CD4-positive, alpha-beta T cell treated with Interleukin-4 for 1 hour (primary cell): ENCODE measurements at regions not wholly inside any gene's neighbourhood (a gene's known extent, or its start where the extent isn't known, plus 50 kb on each side); places are given as distances from the start of the nearest gene placed in this dataset.

Experiments used
- DNase-seq, 2 donors: peaks; one replicate each; pipeline ENCODE4 v3.0.0-alpha.2; 2020 to 2022

DNA sequence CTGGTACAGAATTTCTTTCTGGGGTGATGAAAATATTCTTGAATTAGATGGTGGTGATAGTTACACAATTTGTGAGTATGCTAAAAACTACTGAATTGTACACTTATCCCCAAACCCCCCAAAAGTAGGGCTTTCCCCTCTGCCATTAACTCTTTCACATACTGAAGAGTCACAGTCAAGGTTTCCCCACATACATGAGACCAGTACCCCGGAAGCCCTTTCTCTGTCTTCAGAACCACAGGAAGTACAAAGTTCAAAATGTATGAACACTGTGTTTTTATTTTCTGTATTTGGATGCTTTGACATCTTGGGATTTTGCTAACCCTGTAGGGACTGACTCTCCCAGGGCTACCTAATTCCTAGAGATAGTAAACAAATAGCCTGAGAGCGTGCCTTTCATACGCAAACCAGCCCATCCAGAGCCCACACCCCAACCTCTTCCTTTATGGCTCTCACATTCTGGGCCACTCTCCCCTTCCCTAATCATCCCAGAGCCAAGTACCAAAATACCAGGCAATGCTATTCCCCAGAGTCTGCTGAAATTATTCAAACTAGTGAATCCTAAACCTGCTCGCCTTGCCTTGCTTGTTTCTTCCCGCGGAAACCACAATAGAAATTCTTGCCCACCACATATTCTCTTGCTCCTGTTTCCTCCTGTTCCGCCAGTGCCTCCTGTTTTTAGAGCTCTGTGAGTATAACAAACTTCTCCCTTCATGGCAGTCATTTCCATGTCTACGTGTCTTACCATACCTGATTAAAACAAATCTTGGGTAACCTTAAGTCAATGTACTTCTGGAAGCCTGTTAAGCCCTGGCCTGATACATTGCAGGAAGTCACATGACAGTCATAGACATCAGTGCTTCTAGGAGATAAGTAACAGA, 524.8 kb downstream of the FUT8 start:
- DNase-seq, result peak in 1 of 2 donors; percentile 10

DNA sequence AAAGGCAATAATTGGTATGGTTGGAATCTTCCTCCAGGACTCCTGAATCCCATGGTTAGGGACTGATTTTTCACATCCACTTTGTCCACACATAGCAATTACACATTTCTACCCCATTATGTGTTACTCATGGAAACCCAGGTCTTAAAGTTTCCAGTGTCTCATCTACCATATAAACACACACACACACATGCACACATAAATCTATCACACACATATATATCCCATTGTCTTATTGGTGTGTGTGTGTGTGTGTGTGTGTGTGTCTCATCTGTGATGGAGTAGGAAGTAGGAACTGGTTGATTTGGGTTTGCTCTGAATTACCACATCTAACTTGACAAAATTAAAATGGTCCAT, 525.4 kb downstream of the FUT8 start:
- DNase-seq, result no peak

DNA sequence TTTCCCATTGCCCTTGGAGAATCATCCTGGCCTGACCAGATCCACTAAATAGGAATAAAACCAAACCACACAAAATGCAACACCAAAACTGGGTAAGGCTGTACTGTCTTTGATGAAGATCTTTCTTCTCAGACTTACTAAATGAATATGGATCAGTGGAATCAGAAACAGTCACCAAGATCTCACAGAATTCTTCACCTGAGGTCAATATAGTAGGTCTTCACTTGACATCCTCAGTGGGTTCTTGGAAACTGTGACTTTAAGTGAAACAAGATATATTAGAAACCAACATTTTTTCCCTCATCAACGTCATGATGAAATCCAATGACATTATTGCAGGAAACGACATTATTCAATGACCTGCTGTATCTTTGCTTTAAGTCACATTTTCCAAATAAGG, 526.2 kb downstream of the FUT8 start:
- DNase-seq, result no peak

DNA sequence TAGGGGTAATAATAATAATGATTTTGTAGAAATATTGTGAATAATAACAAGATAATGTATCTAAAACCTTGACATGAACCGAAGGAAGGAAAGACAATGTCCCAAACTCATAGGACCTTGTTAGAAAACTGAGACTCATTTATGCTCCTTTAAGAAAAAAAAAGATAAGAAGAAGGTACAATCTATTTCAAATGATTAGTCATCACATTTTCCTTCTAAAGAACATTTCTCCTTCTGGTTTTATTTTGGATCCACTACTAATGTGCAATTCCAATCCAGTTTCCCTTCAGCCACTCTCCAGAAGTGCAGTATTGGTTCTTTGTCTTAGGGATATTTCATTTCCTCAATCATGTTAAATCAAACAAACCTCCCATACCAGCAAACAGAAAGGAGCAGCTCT, 526.7 kb downstream of the FUT8 start:
- DNase-seq, result no peak

DNA sequence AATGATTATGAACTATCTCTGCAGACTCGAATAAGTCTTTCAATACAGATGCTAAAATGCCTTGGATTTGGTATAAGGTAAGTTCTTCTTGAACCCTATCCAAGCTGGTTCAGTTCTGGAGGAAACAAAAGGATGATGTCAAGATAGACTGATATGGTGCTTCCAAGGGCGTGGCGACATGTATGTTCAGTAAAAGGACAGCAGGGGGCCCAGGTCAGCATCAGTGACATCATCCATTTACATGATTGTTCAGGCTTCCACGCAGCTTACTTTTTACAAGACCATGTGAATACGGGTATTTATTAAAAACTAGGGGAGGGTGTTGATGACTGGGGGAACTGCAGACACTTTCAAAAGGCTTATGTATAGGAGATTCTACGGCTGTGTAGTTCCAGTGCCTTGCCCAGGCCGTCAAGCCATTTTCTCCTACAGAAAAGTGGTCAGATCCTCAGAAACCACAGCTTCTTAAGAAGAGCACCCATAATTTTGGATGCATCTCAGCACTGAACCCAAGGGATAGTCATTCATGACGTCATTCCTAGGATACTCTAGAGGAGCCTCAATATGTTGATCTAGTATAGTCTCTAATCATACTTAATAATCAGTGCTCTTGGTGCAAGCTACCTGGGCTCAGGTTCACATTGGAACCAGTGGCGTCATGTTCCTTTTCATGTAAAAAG, 527.7 kb downstream of the FUT8 start:
- peak in 1 of 2 donors; percentile 9 for DNase-seq

DNA sequence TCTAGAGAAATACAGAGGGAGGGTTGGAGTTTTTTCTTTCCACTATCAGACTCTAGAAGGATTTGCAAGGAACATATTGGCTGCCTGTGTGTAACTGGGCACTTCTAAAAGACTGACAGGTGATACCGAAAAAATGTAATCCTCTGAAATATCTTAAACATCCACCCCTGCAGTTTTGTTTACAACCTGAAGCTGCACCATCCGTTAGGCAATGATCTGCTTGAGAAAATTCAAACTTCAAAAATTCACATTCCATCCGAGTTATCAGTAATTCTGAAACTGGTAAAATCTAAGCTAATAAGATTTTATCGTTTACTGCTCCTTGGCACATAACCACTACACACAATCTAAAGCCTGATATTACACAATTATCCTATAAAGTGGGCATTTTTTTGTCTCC, 528.6 kb downstream of the FUT8 start:
- no peak for DNase-seq

DNA sequence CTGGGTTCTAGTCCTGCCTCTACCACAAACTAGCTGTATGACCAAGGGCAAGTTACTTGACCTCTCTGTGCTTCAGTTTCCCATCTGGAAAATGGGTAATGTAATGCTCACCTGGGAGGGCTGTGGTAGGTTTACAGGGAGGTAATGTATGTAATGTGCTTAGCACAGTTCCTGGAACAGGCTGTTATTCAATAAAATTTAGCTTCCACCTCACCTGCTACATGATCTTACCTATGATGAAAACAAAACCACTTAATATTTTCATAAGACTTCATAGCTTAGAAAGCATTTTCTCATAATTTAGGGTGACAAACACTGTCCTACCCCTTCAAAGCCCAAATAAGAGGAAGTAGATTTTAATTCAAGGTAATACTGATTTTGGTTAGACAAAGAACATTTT, 530.6 kb downstream of the FUT8 start:
- no peak for DNase-seq

DNA sequence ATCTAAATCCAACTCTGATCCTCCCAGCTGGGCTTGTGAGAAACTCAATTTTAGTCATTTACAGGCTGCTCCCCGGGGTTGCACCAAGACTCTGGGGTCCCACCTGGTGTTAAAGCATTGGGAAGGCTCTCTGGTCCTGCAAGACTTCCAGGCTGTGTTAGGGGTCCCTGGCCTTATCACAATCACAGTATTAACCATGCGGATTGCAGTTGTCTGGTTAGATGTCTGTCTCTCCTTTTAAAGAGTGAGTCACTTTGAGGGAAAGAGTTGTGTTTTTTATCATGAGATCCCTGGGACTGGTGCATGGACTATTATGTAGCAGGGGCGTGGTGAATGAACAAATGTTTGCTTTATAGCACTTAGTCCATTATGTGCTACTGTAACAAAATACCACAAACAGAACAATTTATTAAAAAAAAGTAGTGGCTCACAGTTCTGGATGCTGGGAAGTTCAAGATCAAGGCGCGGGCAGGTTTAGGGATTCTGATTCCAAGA, 531.4 kb downstream of the FUT8 start:
- no peak for DNase-seq

DNA sequence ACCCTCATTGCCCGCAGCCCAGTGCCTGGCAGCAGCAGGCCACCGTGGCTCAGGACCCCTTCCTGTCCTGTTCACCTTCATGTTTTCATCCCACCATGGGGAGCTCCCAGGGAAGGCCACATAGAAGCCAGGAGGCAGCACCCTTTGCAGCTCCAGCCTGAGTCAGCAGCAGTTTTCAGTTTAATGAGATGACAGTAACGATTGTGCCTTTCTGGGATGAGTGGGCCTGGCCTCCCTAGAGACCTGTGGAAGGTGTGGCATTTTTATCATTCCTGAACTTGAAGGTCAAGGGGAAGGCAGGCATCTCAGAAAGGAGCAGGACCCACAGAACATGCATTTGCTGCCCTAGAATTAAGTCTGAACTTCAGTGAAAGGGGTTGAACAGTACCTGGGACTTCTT, 532.8 kb downstream of the FUT8 start:
- DNase-seq, result no peak

DNA sequence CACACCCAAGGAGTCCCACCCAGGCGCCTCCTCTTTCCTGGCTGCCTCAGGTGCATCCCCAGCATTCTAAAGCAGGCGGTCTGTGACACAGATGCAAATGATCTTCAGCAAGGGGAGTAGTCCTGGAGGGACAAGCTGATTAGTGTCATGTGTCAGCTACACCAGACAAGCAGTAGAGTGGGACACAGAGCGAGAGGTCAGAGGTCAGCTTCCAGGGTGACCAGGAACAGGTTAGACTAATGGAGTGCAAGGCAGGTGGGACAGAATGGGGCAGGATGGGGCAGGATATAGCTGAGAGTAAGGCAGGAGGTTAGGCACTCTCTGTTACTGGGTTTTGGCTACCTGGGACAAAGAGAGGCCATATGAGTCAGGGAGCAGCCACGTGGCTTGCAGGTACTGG, 534.0 kb downstream of the FUT8 start:
- no peak for DNase-seq

DNA sequence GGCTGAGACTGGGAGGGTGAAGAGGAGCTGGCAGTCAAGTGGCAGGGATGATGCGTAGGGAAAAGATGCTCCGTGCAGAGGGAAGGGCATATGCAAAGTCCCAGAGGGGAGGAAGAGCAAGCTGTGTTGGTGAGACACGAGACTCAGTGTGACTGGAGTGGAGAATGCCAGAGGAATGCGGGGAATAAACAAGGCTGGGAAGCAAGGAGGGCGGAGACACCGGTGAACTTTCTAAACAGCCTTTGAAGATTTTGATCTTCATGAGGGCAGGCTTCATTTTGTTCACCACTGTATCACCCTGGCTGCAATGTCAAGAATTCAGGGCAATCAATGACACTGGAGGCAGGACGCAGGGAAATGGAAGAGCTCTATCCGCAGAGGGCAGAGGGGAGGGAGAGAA, 535.8 kb downstream of the FUT8 start:
- no peak for DNase-seq

DNA sequence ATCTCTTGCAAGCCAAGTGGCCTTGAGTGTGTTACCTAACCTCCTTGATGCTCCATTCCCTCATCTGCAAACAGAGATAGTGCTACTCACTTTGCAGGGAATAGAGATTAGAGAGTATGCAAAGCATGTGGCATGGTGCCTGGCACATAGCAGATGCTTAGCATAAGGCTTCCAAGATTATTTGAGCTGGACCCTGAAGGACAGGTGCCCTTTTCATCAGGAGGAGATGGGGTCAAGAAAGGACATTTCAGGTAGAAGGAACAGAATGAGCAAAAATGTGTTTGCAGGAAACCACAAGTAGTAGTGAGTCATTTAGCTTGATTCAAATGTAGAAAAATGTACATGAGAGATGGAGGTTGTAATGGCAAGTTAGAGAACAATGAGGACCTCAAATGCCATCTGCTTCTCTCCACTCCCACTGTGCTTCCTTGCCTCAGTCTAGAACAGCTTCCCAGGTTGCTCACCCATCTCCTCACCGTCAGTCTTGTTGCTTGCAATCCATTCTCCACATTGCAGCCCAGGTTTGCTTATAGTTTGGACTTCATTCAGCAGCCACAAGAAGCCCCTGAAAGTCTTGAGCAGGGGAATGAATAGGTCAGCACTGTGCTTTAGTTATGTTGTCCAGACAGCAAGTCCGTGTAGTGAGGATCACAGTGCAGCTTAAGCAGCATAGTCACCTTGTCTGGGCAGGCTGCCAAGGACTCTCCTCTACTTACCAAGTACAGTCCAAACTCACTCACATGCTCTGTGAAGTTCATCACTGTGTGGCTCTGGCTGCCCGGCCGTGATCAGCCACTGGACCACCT, 536.3 kb upstream of the CCDC196 start:
- peak in 1 of 2 donors; percentile 9 for DNase-seq

DNA sequence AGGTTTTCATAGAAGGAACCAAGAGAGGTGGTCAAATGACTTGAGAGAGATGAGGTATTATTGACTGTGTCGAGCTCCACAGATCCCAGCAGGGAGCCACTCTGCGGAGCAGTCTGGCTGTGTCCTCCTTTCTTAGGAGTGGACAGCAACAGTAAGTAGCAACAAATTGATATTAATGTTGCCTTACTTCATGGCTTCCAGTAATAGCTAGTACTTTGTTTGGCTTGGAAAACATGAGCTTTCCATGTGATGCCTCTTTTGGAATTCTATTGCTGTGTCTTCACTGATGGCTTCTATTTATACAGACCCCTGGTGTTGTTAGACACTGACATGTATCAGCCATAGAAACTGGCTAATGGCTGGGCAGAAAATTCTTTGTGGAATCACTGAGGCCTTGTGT, 531.2 kb upstream of the CCDC196 start:
- no peak for DNase-seq

DNA sequence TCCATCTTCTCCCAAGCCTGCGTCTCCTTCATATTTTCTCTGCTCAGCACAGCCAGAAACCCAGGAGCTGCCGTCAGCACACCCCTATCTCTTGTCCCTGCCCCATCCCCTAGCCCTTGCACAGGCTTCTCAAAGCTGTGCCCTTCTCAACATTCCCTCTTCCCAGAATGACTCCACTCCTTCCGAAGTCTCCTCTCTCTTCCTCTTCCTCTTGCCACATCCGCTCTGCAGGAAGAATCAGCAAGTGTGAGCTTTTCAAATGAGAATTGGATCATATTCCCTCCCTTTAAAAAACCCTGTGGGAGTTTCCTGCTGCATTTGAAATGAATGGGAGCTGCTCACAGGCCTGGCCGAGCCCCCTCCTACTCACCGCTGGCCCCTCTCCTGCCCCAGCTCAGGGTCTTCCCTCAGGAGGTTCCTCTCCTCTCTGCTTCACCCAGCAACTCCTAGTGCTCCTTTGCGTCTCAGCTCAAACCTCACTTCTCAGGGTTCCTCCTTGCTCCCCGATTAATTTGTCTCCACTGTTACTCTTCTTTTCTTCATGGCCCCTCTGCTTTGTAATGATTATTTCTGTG, 528.5 kb upstream of the CCDC196 start:
- no peak for DNase-seq

DNA sequence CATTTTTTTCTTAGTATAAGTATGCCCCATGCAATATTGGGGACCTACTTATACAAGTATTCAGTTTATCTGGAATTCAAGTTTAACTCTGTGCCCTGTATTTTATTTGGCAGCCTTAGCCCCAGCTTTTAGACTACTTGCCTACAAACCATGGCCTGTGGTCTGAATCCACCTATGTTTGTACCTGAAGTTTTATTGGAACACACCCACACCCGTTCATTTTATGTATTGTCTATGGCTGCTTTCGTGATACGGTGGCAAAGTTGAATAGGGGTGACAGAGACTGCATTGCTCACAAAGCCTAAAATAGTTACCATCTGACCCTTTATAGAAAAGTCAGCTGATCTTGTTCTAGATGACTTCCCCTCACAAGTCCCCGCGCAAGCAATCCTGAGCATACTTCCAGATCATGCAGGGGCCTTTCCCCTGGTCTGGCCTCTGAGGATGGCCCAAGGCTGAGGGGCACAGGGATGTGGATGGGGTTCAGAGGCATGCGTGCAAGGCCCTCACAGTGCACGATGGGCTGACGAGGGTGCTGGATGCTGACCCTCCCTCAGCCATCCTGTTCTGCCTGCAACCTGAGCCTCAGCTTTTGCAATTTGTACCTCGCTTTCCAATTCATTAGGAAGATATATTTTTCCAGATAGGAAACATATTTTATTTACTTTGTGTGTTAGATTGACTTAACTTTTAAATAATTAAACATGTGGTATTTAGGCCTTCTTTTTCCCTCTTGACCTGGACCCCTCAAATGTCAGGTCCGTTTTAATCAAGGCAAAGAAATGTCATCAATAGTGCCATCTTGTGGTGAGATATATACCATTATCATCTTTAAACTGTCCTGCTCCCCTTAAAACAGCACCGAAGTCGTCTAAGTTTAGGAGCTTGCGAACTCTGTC, 527.3 kb upstream of the CCDC196 start:
- DNase-seq, result peak in 1 of 2 donors; percentile 64

DNA sequence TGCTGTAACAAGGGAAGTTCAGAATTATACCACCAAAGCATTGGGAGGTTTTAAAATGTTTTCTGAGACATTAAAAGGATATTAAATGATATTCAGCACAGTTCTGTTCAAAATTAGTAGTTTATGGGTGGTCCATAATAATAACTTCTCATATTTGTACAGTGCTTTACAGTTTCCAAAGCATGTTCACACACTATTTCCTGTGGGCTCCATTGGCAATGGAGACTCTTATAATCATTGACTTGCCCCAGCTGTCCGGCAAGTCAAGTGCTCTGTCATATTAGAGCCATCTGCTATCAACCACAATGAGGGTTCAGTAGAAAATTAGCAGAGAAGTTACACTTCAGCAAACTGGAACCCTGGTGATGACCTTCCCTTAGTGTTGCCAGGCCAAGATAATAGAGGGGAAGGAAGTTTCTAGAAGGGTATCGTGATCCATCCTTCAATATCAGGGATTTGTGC, 526.6 kb upstream of the CCDC196 start:
- no peak for DNase-seq

DNA sequence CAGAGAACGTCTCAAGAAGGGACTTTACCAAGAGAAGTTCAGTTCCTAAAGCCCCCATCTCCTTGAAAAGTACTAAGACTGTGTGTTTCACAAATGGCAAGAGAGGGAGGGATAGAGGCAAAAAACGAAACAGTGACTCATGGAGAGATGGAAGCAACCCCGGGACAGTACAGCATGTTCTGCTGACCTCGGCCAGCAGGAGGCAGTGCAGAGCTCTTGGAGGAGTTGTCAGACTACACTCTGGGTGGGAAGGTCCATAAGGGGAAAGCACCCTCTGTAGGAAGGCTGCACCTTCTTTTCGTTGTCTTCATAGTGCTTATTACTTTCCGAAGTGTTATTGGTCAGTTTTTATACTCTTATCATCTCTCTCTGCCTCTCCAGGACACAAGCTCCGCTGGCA, 525.2 kb upstream of the CCDC196 start:
- DNase-seq, result peak; percentile 56 to 65

DNA sequence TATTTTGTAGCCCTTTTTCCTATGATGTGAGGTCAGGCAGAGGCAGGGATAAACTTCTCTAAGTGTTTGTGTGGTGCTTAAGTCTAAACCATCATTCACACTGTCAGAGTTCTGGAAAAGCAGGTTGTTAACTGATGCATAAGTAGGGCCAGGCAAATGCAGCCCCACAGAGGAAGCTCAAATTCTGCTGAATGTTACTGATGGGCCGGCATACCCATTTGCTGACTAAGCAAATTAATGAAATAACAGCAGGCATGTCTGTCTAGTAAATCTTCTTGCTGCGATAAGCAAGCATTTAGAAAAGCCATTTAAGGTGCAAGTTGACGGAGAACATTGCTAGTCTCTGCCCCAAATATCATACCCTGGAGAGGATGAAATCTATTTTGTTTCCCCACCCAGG, 523.2 kb upstream of the CCDC196 start:
- DNase-seq, result no peak

DNA sequence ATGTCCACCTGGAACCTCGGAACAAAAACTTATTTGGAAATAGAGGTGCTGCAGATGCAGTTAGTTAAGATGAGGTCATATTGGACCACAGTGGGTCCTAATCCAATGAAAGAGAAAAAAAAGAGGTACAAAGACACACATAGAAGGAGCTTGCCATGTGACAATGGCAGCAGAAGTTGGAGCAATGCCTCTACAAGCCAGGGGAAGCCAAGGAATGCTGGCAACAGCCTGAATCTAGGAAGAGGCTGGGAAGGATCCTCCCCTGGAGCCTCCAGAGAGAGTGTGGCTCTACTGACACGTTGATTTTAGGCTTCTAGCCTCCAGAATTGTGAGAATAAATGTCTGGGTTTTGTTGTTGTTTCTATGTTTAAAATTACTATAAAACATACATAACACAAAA, 521.8 kb upstream of the CCDC196 start:
- DNase-seq, result no peak

DNA sequence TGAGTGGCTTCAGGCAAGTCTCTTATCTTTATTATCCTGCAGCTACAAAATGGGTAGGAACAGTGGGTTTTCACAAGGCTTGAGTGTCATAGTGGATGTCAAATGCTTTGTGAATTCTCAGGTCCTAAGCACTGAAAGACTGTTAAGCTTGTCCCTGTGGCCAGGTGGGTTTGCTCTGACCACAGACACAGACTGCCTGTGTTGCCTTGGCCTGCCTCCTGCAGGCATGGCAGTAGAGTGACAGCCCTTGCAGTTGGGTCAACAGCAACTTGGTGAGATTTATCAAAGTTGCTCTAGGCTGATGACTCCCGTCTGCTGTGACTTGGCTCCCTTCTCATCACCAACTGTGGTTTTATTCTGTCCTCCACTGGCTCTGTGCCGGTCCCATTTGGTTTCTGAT, 520.0 kb upstream of the CCDC196 start:
- no peak for DNase-seq

DNA sequence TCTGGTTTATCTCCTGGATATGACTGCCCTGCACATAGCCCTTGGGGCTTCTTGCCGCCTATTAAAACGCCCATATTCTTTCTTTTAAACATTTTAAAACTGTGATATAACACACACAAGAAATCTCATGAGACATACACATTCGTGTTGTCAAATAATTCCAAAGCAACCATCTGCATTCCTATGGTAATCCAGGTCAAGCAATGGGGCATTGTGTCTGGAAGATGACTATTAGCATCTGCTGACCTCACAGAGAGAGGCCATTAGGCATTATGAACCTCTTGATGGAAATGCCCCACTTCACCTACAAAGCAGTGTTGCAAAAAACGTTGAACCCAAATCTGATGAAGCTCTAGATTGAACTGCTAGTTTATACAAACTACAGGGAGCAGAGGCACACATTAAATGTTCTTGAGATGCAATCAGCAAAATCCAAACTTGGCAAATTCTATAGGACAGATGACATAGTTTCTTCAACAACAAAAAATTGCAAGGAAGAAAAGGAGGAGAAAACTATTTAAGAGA, 513.8 kb upstream of the CCDC196 start:
- no peak for DNase-seq

DNA sequence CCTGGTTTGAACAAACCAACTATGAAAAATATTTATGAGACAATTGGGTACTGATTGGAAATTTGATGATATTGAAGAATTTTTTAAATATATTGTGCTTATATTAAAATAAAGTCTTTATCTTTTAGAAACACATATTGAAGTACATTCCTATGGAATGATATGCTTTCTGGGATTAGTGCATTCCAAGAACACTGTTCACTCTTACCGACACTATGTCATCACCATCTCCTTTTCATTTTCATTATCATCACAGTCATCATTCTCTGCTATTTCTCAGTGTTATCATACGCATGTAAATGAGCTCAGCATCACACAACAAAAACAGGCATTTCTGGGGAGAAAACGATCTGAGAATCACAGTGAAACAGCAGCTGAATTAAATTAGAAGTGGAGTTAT, 513.3 kb upstream of the CCDC196 start:
- no peak for DNase-seq
